Progenitor cell of endocrine pancreas (in vitro differentiated cells): ENCODE measurements at regions not wholly inside any gene's neighbourhood (a gene's known extent, or its start where the extent isn't known, plus 50 kb on each side); places are given as distances from the start of the nearest gene placed in this dataset.

ENCODE experiments used
- DNase-seq: peaks from one replicate; pipeline ENCODE4 v3.0.0; 2021; ENCODE audit warnings: low spot score; ENCODE audit not compliant: unreplicated experiment
- H3K27ac Mint-ChIP-seq: 2 replicates; pipeline ENCODE4 v1.8.0; 2021; ENCODE audit warnings: mild to moderate bottlenecking, moderate library complexity, mixed read lengths
- H3K27me3 Mint-ChIP-seq: 2 replicates; pipeline ENCODE4 v1.8.0; 2021; ENCODE audit warnings: mixed read lengths
- H3K36me3 Mint-ChIP-seq: 2 replicates; pipeline ENCODE4 v1.8.0; 2022; ENCODE audit warnings: mixed read lengths; ENCODE audit not compliant: insufficient read depth
- H3K4me1 Mint-ChIP-seq: 2 replicates; pipeline ENCODE4 v1.8.0; 2021; ENCODE audit warnings: low read depth, mixed read lengths
- H3K4me3 Mint-ChIP-seq: 2 replicates; pipeline ENCODE4 v1.8.0; 2021; ENCODE audit warnings: low read depth, mild to moderate bottlenecking, moderate library complexity, mixed read lengths
- H3K9me3 Mint-ChIP-seq: 2 replicates; pipeline ENCODE4 v1.8.0; 2021; ENCODE audit warnings: low read depth, mixed read lengths
- CTCF ChIP-seq: fragments of 200-600 bp; sonication (generic); IDR thresholded peaks from one replicate; pipeline ENCODE4 v1.5.0; 2021; ENCODE audit warnings: antibody characterized with exemption, mild to moderate bottlenecking; ENCODE audit not compliant: unreplicated experiment

GRCh38 chr10:111926286-111926685 lies 257.3 kb downstream of the GPAM start:
- no peak for TF ChIP-seq CTCF
- Mint-ChIP-seq H3K4me1 (no peaks in the 10 kb centered on the region), H3K9me3 (no peaks in the 10 kb centered on the region), H3K27me3 (no peaks in the 10 kb centered on the region), H3K36me3 (no peaks in the 10 kb centered on the region), H3K27ac (no peak overlapping the region), H3K4me3 (no peak overlapping the region)
- DNase-seq: no peak

DNA sequence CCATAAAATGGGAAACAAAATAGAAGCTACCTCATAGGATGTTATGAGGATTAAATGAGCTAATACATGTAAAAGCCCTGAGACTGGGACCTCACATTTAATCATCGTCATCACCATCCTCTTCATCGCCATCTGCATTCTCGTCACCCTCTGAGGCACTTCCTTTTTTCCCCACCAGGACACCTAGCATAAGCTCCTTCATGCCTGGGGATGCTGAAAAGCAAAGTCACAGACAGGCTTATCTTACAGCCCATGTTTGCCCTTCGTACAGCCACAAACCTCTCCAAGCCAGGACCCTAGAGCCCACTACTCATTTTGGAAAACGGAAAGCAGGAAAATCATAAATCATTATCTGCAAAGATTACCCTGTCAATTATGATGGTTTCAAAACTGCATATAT lies 249.6 kb downstream of the GPAM start:
- H3K36me3 Mint-ChIP-seq: no peaks in the 10 kb centered on the region
- H3K4me3 Mint-ChIP-seq: no peak overlapping the region
- peaks cover 3% of the 10 kb centered on the region for H3K9me3 Mint-ChIP-seq
- no peak for DNase-seq
- TF ChIP-seq CTCF: peak; percentile 31
- H3K27me3 Mint-ChIP-seq: no peaks in the 10 kb centered on the region
- H3K27ac Mint-ChIP-seq: no peak overlapping the region
- H3K4me1 Mint-ChIP-seq: no peaks in the 10 kb centered on the region

GRCh38 chr10:111934931-111935330 lies 248.6 kb downstream of the GPAM start:
- peaks cover 3% of the 10 kb centered on the region for H3K9me3 Mint-ChIP-seq

GRCh38 chr10:111936143-111936542 lies 247.4 kb downstream of the GPAM start:
- DNase-seq: no peak
- Mint-ChIP-seq H3K27ac (no peak overlapping the region), H3K27me3 (no peaks in the 10 kb centered on the region), H3K36me3 (no peaks in the 10 kb centered on the region), H3K4me1 (no peaks in the 10 kb centered on the region), H3K9me3 (peaks cover 3% of the 10 kb centered on the region), H3K4me3 (no peak overlapping the region)
- TF ChIP-seq CTCF: no peak

More at GRCh38 chr10:111934931-111935330, 248.6 kb downstream of the GPAM start:
- Mint-ChIP-seq H3K27me3 (no peaks in the 10 kb centered on the region), H3K4me3 (no peak overlapping the region), H3K4me1 (no peaks in the 10 kb centered on the region), H3K36me3 (no peaks in the 10 kb centered on the region), H3K27ac (no peak overlapping the region)
- no peak for TF ChIP-seq CTCF
- no peak for DNase-seq

DNA sequence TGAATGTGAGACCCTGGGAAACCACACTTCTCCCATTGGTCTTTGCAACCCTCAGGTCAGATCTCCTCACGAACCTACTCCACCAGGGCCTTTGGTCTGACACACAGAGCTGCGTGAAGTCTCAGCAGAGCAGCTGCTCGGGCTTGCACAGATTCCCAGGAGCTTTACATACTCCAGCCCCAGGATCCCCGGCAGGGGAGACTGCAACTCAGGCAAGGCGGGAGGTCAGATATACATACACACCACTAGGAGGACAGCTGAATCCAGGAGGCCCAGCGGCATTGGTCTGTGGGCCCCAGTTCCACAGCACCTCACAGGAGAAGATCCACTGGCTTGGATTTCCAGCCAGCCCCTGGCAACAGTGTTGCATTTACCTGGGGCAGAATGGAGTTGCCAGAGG lies 239.2 kb downstream of the GPAM start:
- Mint-ChIP-seq H3K4me1 (no peaks in the 10 kb centered on the region), H3K27ac (no peak overlapping the region), H3K9me3 (peaks cover 5% of the 10 kb centered on the region), H3K4me3 (no peak overlapping the region), H3K36me3 (no peaks in the 10 kb centered on the region), H3K27me3 (no peaks in the 10 kb centered on the region)
- TF ChIP-seq CTCF: peak; percentile 25
- no peak for DNase-seq
